ENCODE measurements at regions not wholly inside any gene's neighbourhood (a gene's known extent, or its start where the extent isn't known, plus 50 kb on each side); places are given as distances from the start of the nearest gene placed in this dataset.

GRCh38 chr2:126463892-126464674, 191.9 kb upstream of the GYPC start:
- TF ChIP-seq CTCF (conservative IDR thresholded peaks at IDR 0.05; ENCODE audit: low read length): no peak
- no peak overlapping the region for H3K4me3 ChIP-seq (ENCODE audit: low read length)
- DNase-seq (ENCODE audit: low read depth): no peak

- no peak overlapping the region for H3K4me3 ChIP-seq (ENCODE audit: low read length)
- no peak for DNase-seq (ENCODE audit: low read depth)
- TF ChIP-seq CTCF (conservative IDR thresholded peaks at IDR 0.05; ENCODE audit: low read length): no peak
Measured at GRCh38 chr2:126467367-126468054, 188.4 kb upstream of the GYPC start.

- no peak for DNase-seq (ENCODE audit: low read depth)
- no peak overlapping the region for H3K4me3 ChIP-seq (ENCODE audit: low read length)
- TF ChIP-seq CTCF (conservative IDR thresholded peaks at IDR 0.05; ENCODE audit: low read length): no peak
Measured at GRCh38 chr2:126475031-126475430, 180.9 kb upstream of the GYPC start.

- DNase-seq (ENCODE audit: low read depth): no peak
- H3K4me3 ChIP-seq (ENCODE audit: low read length): no peak overlapping the region
- no peak for TF ChIP-seq CTCF (conservative IDR thresholded peaks at IDR 0.05; ENCODE audit: low read length)
Measured at GRCh38 chr2:126476691-126477090, 179.3 kb upstream of the GYPC start.

GRCh38 chr2:126480033-126480432, 175.9 kb upstream of the GYPC start:
- TF ChIP-seq CTCF (conservative IDR thresholded peaks at IDR 0.05; ENCODE audit: low read length): no peak
- DNase-seq (ENCODE audit: low read depth): no peak

GRCh38 chr2:126482582-126483464, 173.1 kb upstream of the GYPC start:
- DNase-seq (ENCODE audit: low read depth): no peak
- H3K4me3 ChIP-seq (ENCODE audit: low read length): no peak overlapping the region
- no peak for TF ChIP-seq CTCF (conservative IDR thresholded peaks at IDR 0.05; ENCODE audit: low read length)

More at GRCh38 chr2:126480033-126480432, 175.9 kb upstream of the GYPC start:
- no peak overlapping the region for H3K4me3 ChIP-seq (ENCODE audit: low read length)
